HCT116 (cell line): ENCODE measurements at regions not wholly inside any gene's neighbourhood (a gene's known extent, or its start where the extent isn't known, plus 50 kb on each side); places are given as distances from the start of the nearest gene placed in this dataset.

Experiments used
- ATAC-seq: fragments of 200-7000 bp; cut with Tn5 transposase; 2 replicates; pipeline ENCODE4 v1.9.1; 2020; ENCODE audit warnings: mild to moderate bottlenecking, moderate library complexity
- BruUV-seq: library from RNA; stranded (reverse); fragments of 400-500 nt; replicated peaks from 2 replicates; lab custom pipeline; 2021; lab: Mats Ljungman, UMichigan
- CTCF ChIA-PET: fragments of 300-600 bp; sonication (Branson Sonifier 250); formaldehyde crosslinking; loops from one replicate; lab custom pipeline; 2021; ENCODE audit warnings: antibody characterized with exemption; lab: Charles Lee
- POLR2A ChIA-PET: fragments of 300-600, 350-600 bp; sonication (Branson Sonifier 250); formaldehyde crosslinking; loops from one replicate; lab custom pipeline; 2021; ENCODE audit warnings: antibody characterized with exemption; lab: Charles Lee
- RAD21 ChIA-PET, 2 experiments: fragments of 300-600 bp; sonication (Branson Sonifier 250); formaldehyde crosslinking; loops; one replicate each; lab custom pipeline; 2023; ENCODE audit warnings: low total read pairs in 2 of 2; ENCODE audit not compliant: uncharacterized antibody in 2 of 2, unreplicated experiment in 2 of 2, low non-redundant PET in 1 of 2; lab: Charles Lee
- DNase-seq: peaks from one replicate; pipeline ENCODE4 v3.0.0-alpha.2; 2010; ENCODE audit warnings: low read depth, low spot score
- H2AFZ ChIP-seq: fragments of 200-600 bp; shearing (Covaris generic), sonication (generic); 2 replicates; pipeline ENCODE4 v1.6.1; 2017; ENCODE audit warnings: low read depth, mixed run types, mixed read lengths, antibody characterized with exemption, low read length; ENCODE audit not compliant: poor library complexity, severe bottlenecking
- H3K27ac ChIP-seq: 2 replicates; pipeline ENCODE4 v1.5.1; 2012; ENCODE audit warnings: low read depth, low read length
- H3K27me3 ChIP-seq: fragments of 200-600 bp; sonication (generic); 2 replicates; pipeline ENCODE4 v1.6.1; 2016; ENCODE audit warnings: mixed run types, low read length, mixed read lengths; ENCODE audit not compliant: insufficient read depth
- H3K36me3 ChIP-seq, 2 experiments: fragments of 200-500 bp in 1 of 2; fragments of 200-600 bp in 1 of 2; sonication (Bioruptor generic) in 1 of 2; sonication (generic) in 1 of 2; 2 replicates each; pipeline versions ENCODE4 v1.5.1 to v1.6.1; 2014 to 2016; ENCODE audit warnings: low read length in 2 of 2, inconsistent platforms in 1 of 2, mixed read lengths in 1 of 2, mixed run types in 1 of 2; ENCODE audit not compliant: insufficient read depth in 2 of 2, control insufficient read depth in 1 of 2
- H3K4me1 ChIP-seq, 2 experiments: fragments of 200-600 bp in 1 of 2; sonication (generic) in 1 of 2; 2 replicates each; pipeline versions ENCODE4 v1.5.1 to v1.6.1; 2012 to 2017; ENCODE audit warnings: low read length in 2 of 2, inconsistent platforms in 1 of 2, mild to moderate bottlenecking in 1 of 2, mixed read lengths in 1 of 2, mixed run types in 1 of 2, moderate library complexity in 1 of 2; ENCODE audit not compliant: insufficient read depth in 2 of 2, control insufficient read depth in 1 of 2
- H3K4me2 ChIP-seq: fragments of 200-600 bp; sonication (generic); 2 replicates; pipeline ENCODE4 v1.6.1; 2017; ENCODE audit warnings: mixed run types, low read length, mixed read lengths
- H3K4me3 ChIP-seq, 2 experiments: fragments of 200-600 bp in 1 of 2; sonication (generic) in 1 of 2; replicated peaks in 1 of 2; 2 replicates each; pipeline ENCODE4 v1.5.1; 2011 to 2016; ENCODE audit warnings: low read length in 2 of 2, control low read depth in 1 of 2, low read depth in 1 of 2, mild to moderate bottlenecking in 1 of 2, mixed read lengths in 1 of 2, mixed run types in 1 of 2
- H3K79me2 ChIP-seq: fragments of 200-600 bp; sonication (generic); 2 replicates; pipeline ENCODE4 v1.6.1; 2017; ENCODE audit warnings: mild to moderate bottlenecking, mixed run types, low read length, moderate library complexity, mixed read lengths; ENCODE audit not compliant: insufficient read depth
- H3K9ac ChIP-seq: fragments of 200-600 bp; sonication (generic); 2 replicates; pipeline ENCODE4 v1.6.1; 2016; ENCODE audit warnings: low read length, mixed read lengths
- H3K9me2 ChIP-seq: fragments of 200-600 bp; sonication (generic), shearing (Covaris generic); 2 replicates; pipeline ENCODE4 v1.6.1; 2017; ENCODE audit warnings: mixed run types, mild to moderate bottlenecking, moderate library complexity; ENCODE audit not compliant: insufficient read depth
- H3K9me3 ChIP-seq, 2 experiments: fragments of 200-500 bp in 1 of 2; fragments of 200-600 bp in 1 of 2; sonication (Bioruptor generic) in 1 of 2; sonication (generic) in 1 of 2; 2 replicates each; pipeline ENCODE4 v1.6.1; 2014 to 2017; ENCODE audit warnings: low read length in 2 of 2, mixed read lengths in 2 of 2, inconsistent platforms in 1 of 2, low read depth in 1 of 2, mild to moderate bottlenecking in 1 of 2, mixed run types in 1 of 2, moderate library complexity in 1 of 2; ENCODE audit not compliant: control insufficient read depth in 1 of 2, insufficient read depth in 1 of 2
- H4K20me1 ChIP-seq: fragments of 200-600 bp; sonication (generic), shearing (Covaris generic); 2 replicates; pipeline ENCODE4 v1.6.1; 2017; ENCODE audit warnings: mixed run types, mild to moderate bottlenecking, moderate library complexity; ENCODE audit not compliant: insufficient read depth
- ATF3 ChIP-seq: IDR thresholded peaks from 2 replicates; pipeline ENCODE4 v1.6.1; 2012
- CEBPB ChIP-seq: IDR thresholded peaks from 2 replicates; pipeline ENCODE4 v1.6.1; 2012; ENCODE audit warnings: low read depth
- EGR1 ChIP-seq: IDR thresholded peaks from 2 replicates; pipeline ENCODE4 v1.6.1; 2012; ENCODE audit warnings: low read depth
- ELF1 ChIP-seq: IDR thresholded peaks from 2 replicates; pipeline ENCODE4 v1.6.1; 2012; ENCODE audit warnings: low read depth, borderline replicate concordance
- EZH2 ChIP-seq: fragments of 200-600 bp; sonication (generic); IDR thresholded peaks from 2 replicates; pipeline ENCODE4 v1.6.1; 2017; ENCODE audit warnings: antibody characterized with exemption, mixed run types
- EZH2phosphoT487 ChIP-seq: fragments of 200-600 bp; IDR thresholded peaks from 2 replicates; pipeline ENCODE4 v1.6.1; 2018; ENCODE audit warnings: antibody characterized with exemption, borderline replicate concordance
- JUND ChIP-seq: IDR thresholded peaks from 2 replicates; pipeline ENCODE4 v1.6.1; 2012
- MAX ChIP-seq: IDR thresholded peaks from 2 replicates; pipeline ENCODE4 v1.6.1; 2012
- POLR2AphosphoS5 ChIP-seq: IDR thresholded peaks from 2 replicates; pipeline ENCODE4 v1.6.1; 2011; ENCODE audit warnings: mild to moderate bottlenecking, low read depth, low read length, moderate library complexity
- RAD21 ChIP-seq: IDR thresholded peaks from 2 replicates; pipeline ENCODE4 v1.6.1; 2012; ENCODE audit warnings: low read depth, mild to moderate bottlenecking
- SIN3A ChIP-seq: IDR thresholded peaks from 2 replicates; pipeline ENCODE4 v1.6.1; 2012; ENCODE audit warnings: low read depth
- SP1 ChIP-seq: IDR thresholded peaks from 2 replicates; pipeline ENCODE4 v1.6.1; 2012; ENCODE audit warnings: low read depth
- SRF ChIP-seq: IDR thresholded peaks from 2 replicates; pipeline ENCODE4 v1.6.1; 2012; ENCODE audit warnings: low read depth
- TCF7L2 ChIP-seq: IDR thresholded peaks from 2 replicates; pipeline ENCODE4 v1.7.0; 2011; ENCODE audit warnings: borderline replicate concordance, inconsistent platforms; ENCODE audit not compliant: insufficient read depth, insufficient read length; ENCODE audit errors: extremely low read depth
- YY1 ChIP-seq: IDR thresholded peaks from 2 replicates; pipeline ENCODE4 v1.6.1; 2011; ENCODE audit warnings: low read length, low read depth, moderate library complexity, mild to moderate bottlenecking; ENCODE audit not compliant: insufficient replicate concordance; ENCODE audit errors: extremely low read depth
- ZBTB33 ChIP-seq: IDR thresholded peaks from 2 replicates; pipeline ENCODE4 v1.6.1; 2011; ENCODE audit warnings: mild to moderate bottlenecking, low read length, moderate library complexity; ENCODE audit not compliant: insufficient replicate concordance; ENCODE audit errors: extremely low read depth
- ZFX ChIP-seq: fragments of 450-650 bp; IDR thresholded peaks from 2 replicates; pipeline ENCODE4 v1.6.1; 2017
- intact Hi-C: fragments of 100-400 bp; cut with micrococcal nuclease; formaldehyde crosslinking; loops from 2 replicates; pipeline ENCODE4 v1.10.0; 2022
- TF ChIP-seq, protein P1 (sequence below): IDR thresholded peaks from 2 replicates; pipeline ENCODE4 v1.6.1; 2012; ENCODE audit warnings: low read depth
- TF ChIP-seq, protein P2 (sequence below), 3 experiments: fragments of 200-600 bp in 1 of 3; sonication (generic) in 1 of 3; IDR thresholded peaks in 2 of 3; conservative IDR thresholded peaks in 1 of 3; 2 replicates each; pipeline ENCODE4 v1.5.1; 2012 to 2017; ENCODE audit warnings: low read depth in 2 of 3, low read length in 2 of 3, antibody characterized with exemption in 1 of 3, borderline replicate concordance in 1 of 3, control low read depth in 1 of 3, mild to moderate bottlenecking in 1 of 3, mixed read lengths in 1 of 3, mixed run types in 1 of 3, moderate library complexity in 1 of 3; ENCODE audit not compliant: insufficient read depth in 1 of 3

DNA sequence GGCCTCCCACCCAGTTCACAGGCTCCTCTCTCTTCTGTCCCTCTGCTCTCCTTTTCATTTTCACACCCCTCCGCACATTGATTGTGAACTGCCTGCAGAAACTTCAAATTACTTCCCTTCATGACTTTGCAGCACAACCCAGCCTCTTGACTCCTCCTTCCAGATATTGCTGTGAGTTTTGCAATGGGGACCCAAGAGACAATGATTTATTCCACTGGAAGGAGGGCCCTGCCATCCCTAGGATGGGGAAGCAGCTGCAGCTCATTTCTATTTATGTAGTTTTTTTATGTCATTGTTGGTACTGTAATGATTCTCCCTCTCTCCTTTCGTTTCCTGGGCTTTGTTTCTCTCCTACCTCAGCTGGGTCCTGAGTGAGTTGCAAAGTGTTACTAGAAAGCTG, 364.9 kb downstream of the ICE1 start:
- RAD21 ChIA-PET = no interaction called here
- Histone ChIP-seq H3K4me1 (no peaks in the 10 kb centered on the region), H3K27me3 (no peaks in the 10 kb centered on the region), H3K9me3 (no peaks in the 10 kb centered on the region), H3K79me2 (no peaks in the 10 kb centered on the region), H3K4me2 (no peak overlapping the region), H3K4me3 (no peak overlapping the region), H3K27ac (no peak overlapping the region), H3K9me2 (no peaks in the 10 kb centered on the region), H3K9ac (no peak overlapping the region), H2AFZ (no peak overlapping the region), H4K20me1 (no peaks in the 10 kb centered on the region), H3K36me3 (no peaks in the 10 kb centered on the region)
- intact Hi-C loops = no loop called here
- BruUV-seq = no TSS peak
- CTCF ChIA-PET = no interaction called here
- TF ChIP-seq ELF1 = no peak
- TF ChIP-seq CEBPB = no peak
- no peak for TF ChIP-seq TCF7L2
- TF ChIP-seq YY1 = no peak
- TF ChIP-seq SRF = no peak
- no peak for TF ChIP-seq SP1
- TF ChIP-seq ATF3 = no peak
- TF ChIP-seq RAD21 = no peak
- TF ChIP-seq EZH2 = no peak
- TF ChIP-seq SIN3A = no peak
- TF ChIP-seq, protein P1, sequence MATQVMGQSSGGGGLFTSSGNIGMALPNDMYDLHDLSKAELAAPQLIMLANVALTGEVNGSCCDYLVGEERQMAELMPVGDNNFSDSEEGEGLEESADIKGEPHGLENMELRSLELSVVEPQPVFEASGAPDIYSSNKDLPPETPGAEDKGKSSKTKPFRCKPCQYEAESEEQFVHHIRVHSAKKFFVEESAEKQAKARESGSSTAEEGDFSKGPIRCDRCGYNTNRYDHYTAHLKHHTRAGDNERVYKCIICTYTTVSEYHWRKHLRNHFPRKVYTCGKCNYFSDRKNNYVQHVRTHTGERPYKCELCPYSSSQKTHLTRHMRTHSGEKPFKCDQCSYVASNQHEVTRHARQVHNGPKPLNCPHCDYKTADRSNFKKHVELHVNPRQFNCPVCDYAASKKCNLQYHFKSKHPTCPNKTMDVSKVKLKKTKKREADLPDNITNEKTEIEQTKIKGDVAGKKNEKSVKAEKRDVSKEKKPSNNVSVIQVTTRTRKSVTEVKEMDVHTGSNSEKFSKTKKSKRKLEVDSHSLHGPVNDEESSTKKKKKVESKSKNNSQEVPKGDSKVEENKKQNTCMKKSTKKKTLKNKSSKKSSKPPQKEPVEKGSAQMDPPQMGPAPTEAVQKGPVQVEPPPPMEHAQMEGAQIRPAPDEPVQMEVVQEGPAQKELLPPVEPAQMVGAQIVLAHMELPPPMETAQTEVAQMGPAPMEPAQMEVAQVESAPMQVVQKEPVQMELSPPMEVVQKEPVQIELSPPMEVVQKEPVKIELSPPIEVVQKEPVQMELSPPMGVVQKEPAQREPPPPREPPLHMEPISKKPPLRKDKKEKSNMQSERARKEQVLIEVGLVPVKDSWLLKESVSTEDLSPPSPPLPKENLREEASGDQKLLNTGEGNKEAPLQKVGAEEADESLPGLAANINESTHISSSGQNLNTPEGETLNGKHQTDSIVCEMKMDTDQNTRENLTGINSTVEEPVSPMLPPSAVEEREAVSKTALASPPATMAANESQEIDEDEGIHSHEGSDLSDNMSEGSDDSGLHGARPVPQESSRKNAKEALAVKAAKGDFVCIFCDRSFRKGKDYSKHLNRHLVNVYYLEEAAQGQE = no peak
- no peak for TF ChIP-seq ZFX
- TF ChIP-seq MAX = no peak
- TF ChIP-seq, protein P2, sequence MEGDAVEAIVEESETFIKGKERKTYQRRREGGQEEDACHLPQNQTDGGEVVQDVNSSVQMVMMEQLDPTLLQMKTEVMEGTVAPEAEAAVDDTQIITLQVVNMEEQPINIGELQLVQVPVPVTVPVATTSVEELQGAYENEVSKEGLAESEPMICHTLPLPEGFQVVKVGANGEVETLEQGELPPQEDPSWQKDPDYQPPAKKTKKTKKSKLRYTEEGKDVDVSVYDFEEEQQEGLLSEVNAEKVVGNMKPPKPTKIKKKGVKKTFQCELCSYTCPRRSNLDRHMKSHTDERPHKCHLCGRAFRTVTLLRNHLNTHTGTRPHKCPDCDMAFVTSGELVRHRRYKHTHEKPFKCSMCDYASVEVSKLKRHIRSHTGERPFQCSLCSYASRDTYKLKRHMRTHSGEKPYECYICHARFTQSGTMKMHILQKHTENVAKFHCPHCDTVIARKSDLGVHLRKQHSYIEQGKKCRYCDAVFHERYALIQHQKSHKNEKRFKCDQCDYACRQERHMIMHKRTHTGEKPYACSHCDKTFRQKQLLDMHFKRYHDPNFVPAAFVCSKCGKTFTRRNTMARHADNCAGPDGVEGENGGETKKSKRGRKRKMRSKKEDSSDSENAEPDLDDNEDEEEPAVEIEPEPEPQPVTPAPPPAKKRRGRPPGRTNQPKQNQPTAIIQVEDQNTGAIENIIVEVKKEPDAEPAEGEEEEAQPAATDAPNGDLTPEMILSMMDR (IDR thresholded peaks at IDR 0.05 in 2 of 3, conservative IDR thresholded peaks at IDR 0.05 in 1 of 3; ENCODE audit: borderline replicate concordance in 1 of 3, insufficient read depth in 1 of 3, low read depth in 2 of 3, low read length in 2 of 3) = no peak
- no peak for TF ChIP-seq EZH2phosphoT487
- no peak for TF ChIP-seq POLR2AphosphoS5
- no peak for TF ChIP-seq EGR1
- TF ChIP-seq ZBTB33 = no peak
- TF ChIP-seq JUND = no peak
- POLR2A ChIA-PET = no interaction called here
- no peak for DNase-seq
- no peak for ATAC-seq
